Thoracic aorta (tissue), 2 donors: ENCODE measurements at regions not wholly inside any gene's neighbourhood (a gene's known extent, or its start where the extent isn't known, plus 50 kb on each side); places are given as distances from the start of the nearest gene placed in this dataset.

Experiments used
- ATAC-seq: fragments of 150-250 bp; one replicate; pipeline ENCODE4 v1.8.0; 2017; ENCODE audit warnings: low read depth; ENCODE audit not compliant: insufficient number of reproducible peaks, low FRiP score
- DNase-seq: peaks from one replicate; pipeline ENCODE4 v3.0.0-alpha.2; 2020; ENCODE audit warnings: low spot score
- H3K27ac ChIP-seq, 2 donors: fragments of 200-600 bp; sonication (generic); 1 replicate in 1 of 2; 2 replicates in 1 of 2; pipeline ENCODE4 v1.5.1; 2016; ENCODE audit warnings: mild to moderate bottlenecking in 2 of 2, moderate library complexity in 2 of 2
- H3K27me3 ChIP-seq: fragments of 200-600 bp; sonication (generic); replicated peaks from 2 replicates; pipeline ENCODE4 v1.6.0; 2016; ENCODE audit warnings: mild to moderate bottlenecking; ENCODE audit not compliant: insufficient read depth
- H3K36me3 ChIP-seq: fragments of 200-600 bp; sonication (generic); one replicate; pipeline ENCODE4 v1.5.1; 2016
- H3K4me1 ChIP-seq, 2 donors: fragments of 200-600 bp; sonication (generic); 1 replicate in 1 of 2; 2 replicates in 1 of 2; pipeline versions ENCODE4 v1.5.1 to v1.6.0; 2016; ENCODE audit warnings: low read depth in 2 of 2, mild to moderate bottlenecking in 1 of 2; ENCODE audit not compliant: control insufficient read depth in 1 of 2
- H3K4me3 ChIP-seq: fragments of 200-600 bp; sonication (generic); 2 replicates; pipeline ENCODE4 v1.5.1; 2016; ENCODE audit warnings: mild to moderate bottlenecking
- H3K9me3 ChIP-seq: fragments of 200-600 bp; sonication (generic); 2 replicates; pipeline ENCODE4 v1.5.1; 2016
- CTCF ChIP-seq: fragments of 200-600 bp; sonication (generic); IDR thresholded peaks from one replicate; pipeline ENCODE4 v1.5.1; 2019; ENCODE audit warnings: antibody characterized with exemption

- TF ChIP-seq CTCF, result no peak
- Histone ChIP-seq H3K36me3 (no peaks in the 10 kb centered on the region), H3K9me3 (peaks cover 2% of the 10 kb centered on the region), H3K27me3 (no peaks in the 10 kb centered on the region), H3K27ac (no peak overlapping the region), H3K4me3 (no peak overlapping the region), H3K4me1 (no peaks in the 10 kb centered on the region)
- no peak for ATAC-seq
- DNase-seq, result no peak
Observed at GRCh38 chr4:4808086-4808485, 51.4 kb upstream of the MSX1 start.

GRCh38 chr4:4805887-4806286, 53.6 kb upstream of the MSX1 start:
- Histone ChIP-seq H3K9me3 (peaks cover 2% of the 10 kb centered on the region), H3K36me3 (no peaks in the 10 kb centered on the region), H3K27ac (no peak overlapping the region), H3K27me3 (no peaks in the 10 kb centered on the region), H3K4me1 (no peaks in the 10 kb centered on the region), H3K4me3 (no peak overlapping the region)
- DNase-seq, result no peak
- no peak for TF ChIP-seq CTCF
- ATAC-seq, result no peak

- Histone ChIP-seq H3K4me1 (no peaks in the 10 kb centered on the region), H3K27ac (no peak overlapping the region), H3K27me3 (no peaks in the 10 kb centered on the region), H3K36me3 (no peaks in the 10 kb centered on the region), H3K9me3 (no peaks in the 10 kb centered on the region), H3K4me3 (no peak overlapping the region)
- no peak for ATAC-seq
- no peak for DNase-seq
- no peak for TF ChIP-seq CTCF
Observed at GRCh38 chr4:4803912-4804296, 55.6 kb upstream of the MSX1 start.

DNA sequence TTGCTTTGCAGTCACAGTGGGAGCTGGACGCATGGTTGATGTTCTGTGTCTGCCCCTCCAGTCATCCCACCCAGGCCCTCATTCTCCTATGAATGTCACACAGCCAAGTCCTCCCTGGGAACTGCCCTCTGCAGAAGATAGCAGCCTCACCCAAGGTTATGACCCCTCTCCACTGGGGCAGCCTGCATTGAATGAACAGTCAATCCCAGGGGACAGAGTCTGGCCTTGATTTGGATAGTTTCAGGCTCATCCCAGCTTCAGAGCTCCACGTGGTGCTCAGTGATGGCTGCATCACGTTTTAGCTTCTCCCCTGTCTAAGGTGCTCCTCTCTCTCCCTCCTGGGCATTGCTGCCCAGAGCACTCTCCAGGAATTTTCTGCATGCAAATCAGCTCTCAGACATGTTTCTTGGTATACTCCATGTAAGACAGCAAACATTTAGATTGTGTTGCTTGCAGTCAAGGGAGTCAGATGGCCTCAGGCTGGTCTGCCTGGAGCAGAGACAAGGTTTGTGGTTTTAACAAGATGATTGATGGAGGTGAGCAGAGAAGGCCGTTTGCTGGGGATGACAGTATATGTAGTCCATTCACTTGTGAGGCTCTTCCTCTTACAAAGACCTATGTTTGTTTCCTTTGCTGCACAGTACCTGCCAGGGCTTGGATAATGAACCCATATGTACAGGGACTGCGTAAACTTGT, 56.1 kb upstream of the MSX1 start:
- no peaks in the 10 kb centered on the region for H3K27me3 ChIP-seq
- no peaks in the 10 kb centered on the region for H3K36me3 ChIP-seq
- no peak for DNase-seq
- no peak overlapping the region for H3K27ac ChIP-seq
- no peak for ATAC-seq
- no peaks in the 10 kb centered on the region for H3K4me1 ChIP-seq
- no peak overlapping the region for H3K4me3 ChIP-seq
- no peaks in the 10 kb centered on the region for H3K9me3 ChIP-seq
- TF ChIP-seq CTCF, result no peak

- no peak for DNase-seq
- H3K4me3 ChIP-seq, result no peak overlapping the region
- no peak for TF ChIP-seq CTCF
- H3K27ac ChIP-seq, result no peak overlapping the region
- no peak for ATAC-seq
- H3K4me1 ChIP-seq, result no peaks in the 10 kb centered on the region
- H3K27me3 ChIP-seq, result no peaks in the 10 kb centered on the region
- no peaks in the 10 kb centered on the region for H3K36me3 ChIP-seq
- no peaks in the 10 kb centered on the region for H3K9me3 ChIP-seq
Observed at GRCh38 chr4:4800646-4801408, 58.6 kb upstream of the MSX1 start.
